ENCODE measurements at regions not wholly inside any gene's neighbourhood (a gene's known extent, or its start where the extent isn't known, plus 50 kb on each side); places are given as distances from the start of the nearest gene placed in this dataset.
"Not testable (repeated sequence)": the region's sequence is repeated elsewhere in the genome, so short reads cannot be mapped to it uniquely, and the experiment has no call there.

GRCh38 chr2:230627806-230628724 is 84.6 kb upstream of the CAB39 start:
- H3K4me3 ChIP-seq (replicated peaks; ENCODE audit: low read depth, low read length): no peak overlapping the region
- no peak for TF ChIP-seq CTCF (IDR thresholded peaks at IDR 0.05; ENCODE audit: low read length, missing control alignments)
- peak; percentile 73 for DNase-seq (ENCODE audit: low read depth)

DNA sequence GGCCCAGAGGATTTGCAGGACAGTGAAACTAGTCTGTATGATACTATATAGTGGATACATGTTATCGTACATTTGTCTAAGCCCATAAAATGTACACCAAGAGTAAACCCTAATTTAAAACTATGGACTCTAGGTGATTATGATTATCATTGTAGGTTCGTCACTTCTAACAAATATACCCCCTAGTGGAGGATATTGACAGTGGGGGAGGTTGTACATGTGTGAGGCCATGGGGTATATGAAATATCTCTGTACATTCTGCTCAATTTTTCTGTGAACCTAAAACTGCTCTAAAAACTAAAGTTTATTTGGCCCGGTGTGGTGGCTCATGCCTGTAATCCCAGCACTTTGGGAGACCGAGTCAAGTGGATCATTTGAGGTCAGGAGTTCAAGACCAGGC is 81.2 kb upstream of the CAB39 start:
- no peak for TF ChIP-seq CTCF (IDR thresholded peaks at IDR 0.05; ENCODE audit: low read length, missing control alignments)
- no peak overlapping the region for H3K4me3 ChIP-seq (replicated peaks; ENCODE audit: low read depth, low read length)
- DNase-seq (ENCODE audit: low read depth): no peak

DNA sequence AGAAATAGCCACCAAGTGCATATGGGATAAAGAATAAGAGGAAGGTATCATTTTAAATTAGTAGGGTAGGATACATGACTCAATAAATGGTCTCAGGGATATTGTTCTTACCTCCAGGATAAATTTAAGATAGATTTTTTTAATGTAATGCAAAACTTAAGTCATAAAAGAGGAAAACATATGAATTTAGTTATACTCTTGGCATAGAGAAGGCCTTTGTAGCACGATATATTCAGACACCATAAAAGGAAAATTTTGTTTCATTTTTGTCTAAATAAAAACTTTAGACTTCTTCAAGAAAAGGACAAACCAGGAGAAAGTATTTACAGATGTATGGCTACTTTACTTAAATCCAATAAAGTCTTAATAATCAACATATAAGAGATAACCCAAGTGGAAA is 78.5 kb upstream of the CAB39 start:
- TF ChIP-seq CTCF (IDR thresholded peaks at IDR 0.05; ENCODE audit: low read length, missing control alignments): no peak
- no peak for DNase-seq (ENCODE audit: low read depth)

DNA sequence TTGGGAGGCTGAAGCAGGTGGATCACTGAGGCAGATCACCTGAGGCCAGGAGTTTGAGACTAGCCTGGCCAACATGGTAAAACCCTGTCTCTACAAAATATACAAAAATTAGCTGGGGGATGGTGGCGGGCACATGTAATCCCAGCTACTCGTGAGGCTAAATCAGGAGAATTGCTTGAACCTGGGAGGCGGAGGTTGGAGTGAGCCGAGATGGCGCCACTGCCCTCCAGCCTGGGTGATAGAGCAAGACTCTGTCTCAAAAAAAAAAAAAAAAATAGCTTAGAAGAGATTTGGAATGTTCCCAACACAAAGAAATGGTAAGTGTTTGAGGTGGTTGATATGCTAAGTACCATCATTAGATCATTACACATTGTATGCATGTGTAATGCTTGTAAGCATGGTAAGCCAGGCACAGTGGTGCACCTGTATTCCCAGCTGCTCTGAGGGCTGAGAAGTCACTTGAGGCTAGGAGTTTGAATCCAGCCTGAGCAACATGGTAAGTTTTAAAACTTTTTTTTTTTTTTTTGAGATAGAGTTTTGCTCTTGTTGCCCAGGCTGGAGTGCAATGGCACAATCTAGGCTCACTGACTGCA is 77.8 kb upstream of the CAB39 start:
- not testable (repeated sequence) for DNase-seq (ENCODE audit: low read depth)

More for the DNA sequence above, 78.5 kb upstream of the CAB39 start:
- H3K4me3 ChIP-seq (replicated peaks; ENCODE audit: low read depth, low read length): no peak overlapping the region

GRCh38 chr2:230636684-230637271 is 75.9 kb upstream of the CAB39 start:
- DNase-seq (ENCODE audit: low read depth): no peak
- no peak for TF ChIP-seq CTCF (IDR thresholded peaks at IDR 0.05; ENCODE audit: low read length, missing control alignments)
- H3K4me3 ChIP-seq (replicated peaks; ENCODE audit: low read depth, low read length): no peak overlapping the region

More for the DNA sequence above, 77.8 kb upstream of the CAB39 start:
- H3K4me3 ChIP-seq (replicated peaks; ENCODE audit: low read depth, low read length): not testable (repeated sequence)

DNA sequence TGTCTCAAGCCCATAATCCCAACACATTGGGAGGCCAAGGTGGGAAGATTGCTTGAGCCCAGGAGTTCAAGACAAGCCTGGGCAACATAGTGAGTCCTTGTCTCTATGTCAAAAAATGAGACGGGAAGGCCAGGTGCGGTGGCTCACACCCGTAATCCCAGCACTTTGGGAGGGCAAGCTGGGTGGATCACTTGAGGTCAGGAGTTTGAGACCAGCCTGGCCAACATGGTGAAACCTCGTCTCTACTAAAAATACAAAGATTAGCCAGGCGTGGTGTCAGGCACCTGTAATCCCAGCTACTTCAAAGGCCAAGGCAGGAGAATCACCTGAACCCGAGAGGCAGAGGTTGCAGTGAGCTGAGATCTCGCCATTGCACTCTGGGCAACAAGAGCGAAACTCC is 75.2 kb upstream of the CAB39 start:
- DNase-seq (ENCODE audit: low read depth); H3K4me3 ChIP-seq (replicated peaks; ENCODE audit: low read depth, low read length): not testable (repeated sequence)

DNA sequence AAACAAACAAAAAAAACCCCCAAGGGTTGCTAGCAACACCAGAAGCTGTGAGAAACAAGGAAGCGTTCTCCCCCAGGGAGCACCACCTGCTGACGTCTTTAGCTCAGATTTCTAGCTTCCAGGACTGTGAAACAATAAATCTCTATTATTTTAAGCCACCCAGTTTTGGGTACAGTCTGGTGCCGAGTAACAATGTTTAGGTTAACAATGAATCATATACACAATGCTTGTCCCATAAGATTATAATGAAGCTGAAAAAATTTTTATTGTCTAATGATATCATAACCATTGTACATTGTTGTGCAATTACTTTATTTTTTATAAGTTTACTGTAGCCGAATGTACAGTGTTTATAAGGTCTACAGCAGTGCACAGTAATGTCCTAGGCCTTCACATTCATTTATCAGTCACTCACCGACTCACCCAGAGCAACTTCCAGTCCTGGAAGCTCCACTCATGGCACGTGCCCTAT is 72.1 kb upstream of the CAB39 start:
- DNase-seq (ENCODE audit: low read depth): peak; percentile 39
- no peak overlapping the region for H3K4me3 ChIP-seq (replicated peaks; ENCODE audit: low read depth, low read length)
- TF ChIP-seq CTCF (IDR thresholded peaks at IDR 0.05; ENCODE audit: low read length, missing control alignments): no peak
